Stimulated activated CD4-positive, alpha-beta T cell treated with anti-CD3 and anti-CD28 coated beads, Interleukin-15, amount 100 ng/mL, for 48 hours (primary cell): ENCODE measurements at regions not wholly inside any gene's neighbourhood (a gene's known extent, or its start where the extent isn't known, plus 50 kb on each side); places are given as distances from the start of the nearest gene placed in this dataset.
"Not testable (repeated sequence)": the region's sequence is repeated elsewhere in the genome, so short reads cannot be mapped to it uniquely, and the experiment has no call there.

Experiments used
- DNase-seq, 2 donors: peaks; one replicate each; pipeline ENCODE4 v3.0.0-alpha.2; 2020; ENCODE audit warnings: low read depth in 2 of 2

DNA sequence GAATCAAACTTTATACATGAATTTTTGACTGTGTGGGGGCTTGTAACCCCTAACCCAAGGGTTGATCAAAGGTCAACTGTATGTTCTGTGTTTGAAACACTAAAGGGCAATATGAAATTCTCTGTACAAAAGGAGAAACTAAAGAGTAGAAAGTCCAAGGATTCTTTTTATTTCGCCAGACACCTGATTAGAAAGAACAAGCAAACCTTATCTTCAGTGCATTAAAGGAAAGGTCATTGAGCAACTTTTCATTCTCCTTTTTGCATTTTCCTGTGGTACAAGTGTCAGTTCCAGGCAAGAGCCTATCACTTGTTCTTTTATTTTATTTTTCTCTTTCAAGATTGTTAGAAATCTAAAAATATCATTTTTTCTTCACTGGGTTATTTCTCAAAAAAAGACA, 430.1 kb upstream of the EPHA3 start:
- no peak for DNase-seq

DNA sequence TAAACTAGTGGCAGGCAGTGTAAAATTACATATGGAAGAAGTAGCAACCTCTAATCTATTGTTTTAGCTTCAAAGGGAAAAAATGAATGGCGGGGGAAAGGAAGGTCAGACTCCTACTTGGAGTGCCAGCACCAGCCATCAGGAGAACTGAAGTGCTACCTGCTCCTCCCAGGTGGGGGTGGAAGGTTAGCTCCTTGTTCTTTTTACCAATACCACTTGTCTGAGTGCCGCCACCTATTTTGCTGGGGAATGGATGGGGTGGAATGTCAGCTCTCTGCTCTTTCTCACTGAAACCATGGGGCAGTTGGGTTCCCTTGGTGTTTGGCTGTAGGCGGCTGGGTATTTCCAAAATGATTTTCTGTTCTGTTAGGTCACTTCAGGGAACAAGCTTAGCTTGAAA, 428.7 kb upstream of the EPHA3 start:
- no peak for DNase-seq

DNA sequence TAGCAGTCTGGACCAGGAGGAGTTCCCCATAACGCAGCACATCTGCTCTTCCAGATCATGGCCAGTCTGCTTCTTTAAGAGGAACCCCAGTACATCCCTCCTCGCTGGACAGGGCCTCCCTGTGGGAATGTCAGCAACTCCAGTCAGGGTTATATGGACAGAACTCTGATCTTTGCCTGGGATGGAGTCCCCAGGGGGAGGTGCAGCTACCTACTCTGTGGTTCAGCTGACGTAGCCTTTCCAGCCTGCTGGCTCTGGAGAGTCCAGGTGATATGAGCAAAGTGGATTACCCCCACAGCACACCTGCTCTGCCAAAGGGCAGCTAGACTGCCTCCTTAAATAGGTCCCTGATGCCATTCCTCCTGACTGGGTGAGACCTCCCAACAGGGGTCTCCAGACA, 417.1 kb upstream of the EPHA3 start:
- DNase-seq: no peak

DNA sequence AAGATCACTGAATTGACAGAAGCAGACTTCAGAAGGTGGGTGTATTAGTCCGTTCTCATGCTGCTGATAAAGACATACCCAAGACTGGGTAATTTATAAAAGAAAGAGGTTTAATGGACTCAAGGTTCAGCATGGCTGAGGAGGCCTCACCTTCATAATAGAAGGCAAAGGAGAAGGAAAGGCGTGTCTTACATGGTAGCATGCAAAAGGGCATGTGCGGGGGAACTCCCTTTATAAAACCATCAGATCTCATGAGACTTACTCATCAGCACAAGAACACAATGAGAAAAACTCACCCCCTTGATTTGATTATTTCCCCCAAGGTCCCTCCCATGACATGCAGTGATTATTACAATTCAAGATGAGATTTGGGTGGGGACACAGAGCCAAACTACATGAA, 416.3 kb upstream of the EPHA3 start:
- DNase-seq: no peak

DNA sequence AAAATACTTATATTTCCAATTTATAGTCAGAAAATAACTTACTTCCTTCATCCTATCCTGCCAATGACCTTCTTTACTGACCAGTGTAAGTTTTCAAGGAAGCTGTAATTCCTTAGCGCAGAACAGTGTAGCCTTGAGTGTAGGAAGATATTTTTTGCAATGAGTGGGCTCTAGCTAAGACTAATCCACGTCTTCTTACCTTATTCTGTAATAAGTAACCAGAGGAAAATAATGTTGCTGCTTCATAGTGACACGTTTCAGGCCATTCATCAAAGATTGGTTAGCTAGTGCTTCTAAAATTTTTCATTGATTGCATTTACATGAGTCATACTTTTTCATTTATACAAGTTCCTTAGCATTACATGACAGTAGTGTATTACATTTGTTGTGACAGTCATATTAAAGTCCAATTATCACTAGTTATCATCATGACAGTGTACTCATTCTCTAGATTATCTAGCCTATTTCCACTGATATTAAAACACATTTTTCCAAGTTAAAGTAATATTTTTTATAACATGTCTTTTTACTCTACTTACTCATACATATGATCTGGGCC, 403.8 kb upstream of the EPHA3 start:
- DNase-seq: no peak

DNA sequence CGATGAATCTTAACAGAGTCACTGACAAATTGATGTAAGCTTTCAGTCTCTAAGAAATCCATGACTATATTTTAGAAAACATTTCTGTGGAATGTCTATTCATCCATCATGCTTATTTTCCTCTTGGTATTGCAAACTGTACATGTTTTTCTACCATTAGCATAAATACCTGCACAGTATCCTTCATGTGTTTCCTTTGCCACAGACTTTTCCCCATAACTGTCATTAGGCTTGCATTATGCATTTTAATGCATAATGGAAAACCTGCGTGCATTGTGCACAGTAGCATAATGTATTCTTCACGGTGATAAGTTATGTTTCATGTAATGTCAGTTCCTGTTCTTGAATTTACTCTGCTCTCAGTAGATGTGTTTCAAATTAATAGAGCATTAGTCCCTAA, 403.1 kb upstream of the EPHA3 start:
- no peak for DNase-seq

DNA sequence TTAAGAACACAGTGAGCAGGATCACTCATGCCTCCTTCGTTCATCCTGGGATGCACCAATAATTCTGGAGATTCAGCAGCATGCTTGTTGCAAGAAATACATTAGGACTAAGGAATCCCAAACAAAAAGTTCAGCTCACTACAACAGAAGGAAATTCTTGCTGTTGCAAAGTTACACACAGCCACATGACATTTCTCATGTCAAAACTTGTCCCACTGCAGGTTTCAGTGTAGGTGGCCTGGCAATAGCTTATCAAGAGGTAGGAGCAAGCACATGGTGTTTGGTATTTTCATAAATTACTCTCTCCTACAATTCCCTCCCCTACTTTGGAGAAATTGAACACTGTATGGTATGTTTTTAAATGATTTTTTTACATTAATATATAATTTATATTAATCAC, 399.6 kb upstream of the EPHA3 start:
- no peak for DNase-seq

DNA sequence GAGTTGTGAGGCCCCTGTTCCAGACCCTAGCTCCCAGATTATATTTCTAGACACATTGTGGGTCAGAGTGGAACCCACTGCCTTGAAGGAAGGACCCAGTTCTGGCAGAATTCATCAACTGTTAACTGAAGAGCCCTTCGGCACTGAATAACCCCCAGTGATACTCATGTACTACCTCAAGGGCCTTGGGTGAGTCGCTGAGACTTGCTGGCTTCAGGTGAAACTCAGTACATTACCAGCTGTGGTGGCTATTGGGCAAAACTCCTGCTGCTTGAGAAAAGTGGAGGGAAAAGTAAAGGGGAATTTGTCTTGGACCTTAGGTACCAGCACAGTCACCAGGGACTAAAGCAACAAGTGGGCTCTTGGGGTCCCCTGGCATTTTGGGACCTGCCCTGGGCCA, 394.9 kb upstream of the EPHA3 start:
- DNase-seq: no peak

DNA sequence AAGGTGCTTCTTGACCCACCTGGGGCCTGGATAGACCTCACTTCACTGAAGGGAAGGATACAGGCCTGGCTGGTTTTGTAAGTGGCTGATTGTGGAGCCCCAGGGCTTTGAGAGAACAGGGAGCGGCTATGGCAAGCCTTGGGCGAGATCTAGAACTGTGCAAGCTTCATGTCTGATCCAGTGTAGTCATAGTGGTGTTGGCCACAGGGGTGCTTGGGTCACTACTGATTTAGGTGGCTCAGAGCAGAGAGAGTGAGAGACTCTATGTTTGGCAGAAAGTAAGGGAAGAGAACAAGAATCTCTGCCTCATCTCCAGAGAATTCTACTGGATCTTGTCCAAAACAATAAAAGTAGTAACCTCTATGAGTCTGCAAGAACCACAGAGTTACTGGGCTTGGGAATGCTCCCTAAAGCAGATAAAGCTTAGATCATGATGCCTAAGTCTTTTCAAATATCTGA, 394.2 kb upstream of the EPHA3 start:
- no peak for DNase-seq

DNA sequence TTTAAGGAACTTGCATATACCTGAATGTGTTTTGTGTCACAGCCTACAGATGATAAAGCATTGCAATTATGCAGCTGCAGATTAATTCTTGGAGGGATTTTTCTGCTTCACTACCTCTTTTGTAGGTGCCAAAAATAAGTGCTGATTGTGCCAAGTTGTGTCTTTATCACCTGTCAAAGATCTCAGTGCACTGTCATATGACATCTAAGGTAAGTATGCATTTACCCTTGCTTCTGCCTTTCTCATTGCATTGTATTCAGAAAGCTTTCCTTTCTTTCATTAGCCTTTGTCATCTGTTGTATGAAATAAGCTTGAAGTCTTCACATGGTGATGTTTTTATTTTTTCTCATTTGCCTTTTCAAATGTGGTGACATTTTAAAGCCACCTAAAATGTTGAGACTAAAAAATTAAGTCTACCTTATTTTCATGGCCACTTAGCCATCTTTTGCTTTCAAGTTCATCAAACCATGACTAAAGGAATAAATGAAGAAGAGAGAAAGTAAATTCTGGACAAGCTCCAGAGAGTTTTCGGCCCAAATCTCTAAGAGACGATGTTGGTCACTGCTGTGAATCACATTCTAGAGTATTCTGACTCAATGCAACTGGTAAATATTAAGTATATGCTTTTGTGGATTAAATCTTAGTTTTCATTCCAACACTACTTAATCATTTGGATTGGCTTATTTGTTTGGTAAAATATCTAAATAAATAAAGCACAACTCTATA, 381.8 kb upstream of the EPHA3 start:
- no peak for DNase-seq

DNA sequence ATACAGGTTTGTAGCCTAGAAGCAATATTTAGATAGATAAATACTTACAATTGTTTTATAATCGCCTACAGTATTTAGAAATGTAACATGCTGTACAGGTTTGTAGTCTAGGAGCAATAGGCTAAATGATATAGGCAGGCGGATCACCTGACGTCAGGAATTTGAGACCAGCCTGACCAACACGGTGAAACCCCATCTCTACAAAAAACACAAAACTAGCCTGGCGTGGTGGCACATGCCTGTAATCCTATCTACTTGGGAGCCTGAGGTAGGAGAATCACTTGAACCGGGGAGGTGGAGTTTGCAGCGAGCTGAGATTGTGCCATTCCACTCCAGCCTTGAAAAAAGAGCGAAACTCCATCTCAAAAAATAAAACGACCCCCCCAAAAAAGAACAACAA, 375.2 kb upstream of the EPHA3 start:
- DNase-seq: no peak

DNA sequence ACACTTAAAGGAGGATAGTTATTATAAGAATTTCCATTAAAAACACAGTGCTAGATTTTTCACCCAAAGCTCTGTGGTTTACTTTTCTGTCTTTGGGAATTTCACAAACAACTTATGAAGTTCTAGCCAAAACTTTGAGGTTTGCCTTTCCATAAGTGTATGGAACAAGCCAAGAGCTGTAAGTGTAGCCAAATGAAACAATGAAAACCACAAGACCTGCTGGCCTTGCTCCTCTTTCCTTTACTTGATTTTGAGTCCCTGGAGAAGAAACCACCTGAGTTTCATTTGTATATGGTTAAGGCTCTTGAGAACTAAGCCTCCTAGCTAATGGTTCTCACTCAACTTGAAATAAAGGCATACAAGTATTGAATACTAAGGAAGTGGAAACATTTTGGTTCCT, 365.3 kb upstream of the EPHA3 start:
- no peak for DNase-seq

DNA sequence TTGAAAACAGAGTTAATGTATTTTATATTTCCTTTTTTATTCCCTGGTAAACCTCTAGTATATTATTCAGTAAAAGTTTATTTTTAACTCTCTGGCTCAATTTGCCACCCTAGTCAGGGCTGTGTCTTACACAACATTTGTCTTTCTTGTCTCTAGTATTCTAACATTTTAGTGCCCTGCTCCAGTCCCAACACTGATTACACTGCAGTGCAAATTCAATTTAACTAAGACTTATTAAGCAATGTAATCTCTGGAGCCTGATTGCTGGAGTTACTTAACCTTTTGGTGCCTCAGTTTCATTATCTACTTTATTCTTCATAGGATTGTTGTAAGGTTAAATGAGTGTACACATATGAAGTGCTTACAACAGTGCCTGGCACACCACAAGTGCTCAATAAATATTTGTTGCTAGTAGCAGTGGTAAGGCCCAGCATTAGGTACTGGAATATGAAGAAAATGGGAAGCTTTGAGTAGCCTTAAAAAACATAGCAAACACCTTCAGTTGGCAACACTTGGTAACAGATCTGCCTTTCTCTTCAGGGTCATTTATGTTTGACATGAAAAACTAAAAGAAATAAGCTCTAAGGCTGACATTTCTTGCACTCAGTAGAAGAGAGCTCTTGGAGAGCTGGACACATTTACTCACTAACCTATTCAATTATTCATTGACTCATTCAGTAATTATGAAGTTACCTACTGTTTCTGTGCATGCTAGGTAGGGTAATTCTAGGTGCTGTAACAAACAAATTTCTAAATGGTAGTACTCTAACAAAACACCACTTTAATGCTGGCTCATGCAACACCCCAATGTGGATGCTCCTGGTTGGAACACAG, 364.5 kb upstream of the EPHA3 start:
- DNase-seq: no peak

DNA sequence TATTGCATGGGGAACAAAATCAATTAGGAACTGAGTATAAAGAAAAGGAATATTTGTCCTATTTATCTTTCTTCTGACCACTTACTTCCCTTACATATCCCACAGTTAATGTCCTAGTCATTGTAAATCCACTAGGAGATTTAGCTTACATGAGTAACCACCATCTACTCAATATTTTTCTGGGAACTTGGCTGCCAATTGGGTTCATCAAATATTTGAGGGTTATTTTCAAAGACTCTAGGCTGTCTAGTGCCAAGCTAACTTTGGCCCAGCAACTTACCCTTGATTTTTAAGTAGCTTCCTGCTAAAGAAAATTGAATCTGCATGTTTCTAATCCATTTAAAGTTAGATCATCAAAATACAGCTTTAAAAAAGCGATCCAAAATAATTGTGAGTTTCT, 362.5 kb upstream of the EPHA3 start:
- no peak for DNase-seq

DNA sequence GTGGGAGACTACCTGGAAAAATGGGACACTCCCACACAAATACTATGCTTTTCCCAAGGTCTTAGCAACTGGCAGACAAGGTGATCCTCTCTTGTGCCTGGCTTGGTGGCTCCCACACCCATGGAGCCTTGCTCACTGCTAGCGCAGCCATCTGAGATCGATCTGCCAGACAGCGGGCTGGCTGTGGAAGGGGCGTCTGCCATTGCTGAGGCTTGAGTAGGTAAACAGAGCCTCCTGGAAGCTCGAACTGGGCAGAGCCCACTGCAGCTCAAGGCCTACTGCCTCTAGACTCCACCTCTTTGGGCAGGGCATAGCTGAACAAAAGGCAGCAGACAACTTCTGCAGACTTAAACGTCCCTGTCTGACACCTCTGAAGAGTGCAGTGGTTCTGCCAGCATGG, 360.3 kb upstream of the EPHA3 start:
- DNase-seq: not testable (repeated sequence)

DNA sequence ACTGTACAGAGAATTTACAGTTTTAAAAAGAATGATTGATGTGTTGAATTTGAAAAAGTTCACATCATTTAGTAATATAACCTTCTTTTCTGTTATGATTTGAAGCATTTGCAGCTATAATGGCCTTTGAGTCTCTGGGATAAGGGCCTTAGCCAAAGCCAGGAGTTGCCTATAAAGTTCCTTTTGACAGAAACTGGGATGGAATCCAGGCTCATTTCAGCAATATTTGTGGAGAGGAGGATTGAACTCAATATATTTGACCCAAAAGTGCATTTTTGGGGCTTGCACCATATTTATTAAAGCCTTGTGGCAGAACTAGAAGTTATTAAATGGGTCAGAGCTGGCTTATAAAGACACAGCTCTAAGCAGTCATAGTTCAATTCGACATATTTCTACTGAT, 348.7 kb upstream of the EPHA3 start:
- DNase-seq: no peak

DNA sequence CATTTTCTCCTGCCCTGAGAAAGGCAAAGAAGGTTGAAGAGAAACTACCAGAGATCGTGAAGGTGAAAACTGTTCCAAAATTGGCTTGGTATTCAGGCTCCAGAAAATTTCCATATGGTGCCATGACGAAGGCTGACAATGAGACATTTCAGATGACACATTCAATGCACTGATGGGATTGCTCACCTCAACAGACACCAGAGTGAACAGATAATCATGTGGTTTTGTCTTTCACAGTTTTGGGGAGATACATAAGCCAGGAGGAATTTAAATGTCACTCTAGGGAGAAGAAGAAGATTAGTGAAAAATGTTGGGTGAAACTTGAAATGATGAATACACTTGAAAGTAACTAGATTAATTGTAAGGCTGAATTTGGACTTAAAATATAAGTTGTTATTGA, 339.7 kb upstream of the EPHA3 start:
- DNase-seq: no peak

DNA sequence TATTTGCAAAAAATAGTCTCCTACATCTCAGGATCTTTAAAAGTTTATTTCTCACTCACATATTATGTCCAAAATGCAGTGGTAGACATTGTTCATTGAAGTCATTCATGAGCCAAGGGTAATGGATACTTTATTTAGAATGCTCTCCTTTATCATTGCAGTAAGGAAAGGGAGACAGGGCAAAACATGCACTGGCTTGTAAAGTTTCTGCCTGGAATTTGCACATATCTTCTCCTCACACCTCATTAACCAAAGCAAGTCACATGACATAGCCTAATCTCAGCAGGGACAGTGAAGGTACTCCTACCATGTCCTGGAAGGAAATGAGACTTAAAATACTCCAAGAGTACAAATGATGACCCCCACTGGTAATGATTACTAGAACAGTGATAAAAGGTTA, 333.7 kb upstream of the EPHA3 start:
- no peak for DNase-seq

DNA sequence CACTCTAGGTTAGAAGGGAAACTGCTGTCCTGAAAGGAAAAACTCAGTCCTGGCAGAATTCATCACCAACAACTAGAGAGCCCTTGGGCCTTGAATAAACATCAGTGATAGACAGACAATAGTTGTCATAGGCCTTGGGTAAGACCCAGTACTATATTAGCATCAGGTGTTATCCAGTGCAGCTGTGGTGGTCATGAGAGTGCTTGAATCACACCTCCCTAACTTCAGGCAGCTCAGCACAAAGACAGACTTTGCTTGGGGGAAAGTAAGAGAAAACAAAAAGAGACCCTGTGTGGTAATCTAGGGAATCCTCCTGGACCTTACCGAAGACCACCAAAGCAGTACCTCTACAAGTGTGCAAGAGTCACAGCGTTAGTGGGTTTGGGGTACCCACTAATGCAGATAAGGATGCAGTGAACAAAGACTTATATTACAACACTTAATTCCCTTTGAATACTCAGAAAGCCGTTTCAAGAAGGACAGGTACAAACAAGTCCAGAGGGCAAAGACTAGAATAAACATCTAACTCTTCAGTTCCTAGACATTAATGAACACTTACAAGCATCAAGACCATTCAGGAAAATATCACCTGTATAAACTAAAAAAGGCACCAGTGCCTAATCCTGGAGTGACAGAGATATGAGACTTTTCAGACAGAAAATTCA, 332.3 kb upstream of the EPHA3 start:
- no peak for DNase-seq

DNA sequence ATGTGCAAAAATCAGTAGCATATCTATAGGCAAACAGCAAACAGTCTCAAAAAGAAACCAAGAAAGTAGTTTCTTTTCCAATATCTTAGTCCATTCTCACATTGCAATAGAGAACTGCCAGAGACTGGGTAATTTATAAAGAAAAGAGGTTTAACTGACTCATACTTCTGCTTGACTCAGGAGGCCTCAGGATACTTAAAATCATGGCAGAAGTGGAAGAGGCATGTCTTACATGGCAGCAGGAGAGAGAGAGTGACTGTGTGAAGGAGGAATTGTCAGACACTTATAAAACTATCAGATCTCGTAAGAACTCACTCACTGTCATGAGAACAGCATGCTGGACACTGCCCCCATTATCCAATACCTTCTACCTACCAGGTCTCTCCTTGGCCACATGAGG, 327.9 kb upstream of the EPHA3 start:
- no peak for DNase-seq

DNA sequence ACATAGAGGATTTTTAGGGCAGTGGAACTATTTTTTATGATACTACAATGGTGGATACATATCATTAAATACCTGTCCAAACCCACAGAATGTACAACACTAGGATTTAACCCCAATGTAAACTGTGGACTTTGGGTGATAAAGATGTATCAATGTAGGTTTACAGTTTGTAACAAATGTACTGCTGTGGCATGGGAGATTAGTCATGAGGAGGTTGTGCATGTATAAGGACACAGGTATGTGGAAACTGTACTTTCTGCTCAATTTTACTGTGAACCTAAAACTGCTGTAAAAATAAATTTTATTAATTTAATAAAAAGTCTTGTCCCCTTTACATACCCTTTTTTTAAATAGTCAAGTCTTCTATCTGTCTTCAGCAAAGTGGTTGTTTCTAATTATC, 322.5 kb upstream of the EPHA3 start:
- no peak for DNase-seq

DNA sequence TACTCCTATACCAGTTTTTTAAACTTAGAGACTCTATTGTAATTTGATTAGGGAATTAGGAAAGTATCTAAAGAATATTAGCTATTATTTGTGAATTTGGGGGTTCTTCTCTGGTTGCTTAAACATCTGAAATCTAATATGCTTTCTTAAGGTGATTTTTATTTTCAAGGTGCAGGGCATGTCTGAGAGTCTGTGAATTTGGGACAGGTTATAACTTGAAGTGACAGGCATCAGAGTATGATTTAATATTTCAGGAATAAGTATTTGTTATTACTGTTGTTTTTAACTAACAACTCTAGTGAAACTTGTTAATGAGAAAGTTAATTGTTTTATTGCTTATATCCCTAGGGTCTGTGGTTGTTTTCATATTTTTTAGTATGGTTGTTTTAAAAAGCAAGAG, 321.6 kb upstream of the EPHA3 start:
- DNase-seq: no peak

DNA sequence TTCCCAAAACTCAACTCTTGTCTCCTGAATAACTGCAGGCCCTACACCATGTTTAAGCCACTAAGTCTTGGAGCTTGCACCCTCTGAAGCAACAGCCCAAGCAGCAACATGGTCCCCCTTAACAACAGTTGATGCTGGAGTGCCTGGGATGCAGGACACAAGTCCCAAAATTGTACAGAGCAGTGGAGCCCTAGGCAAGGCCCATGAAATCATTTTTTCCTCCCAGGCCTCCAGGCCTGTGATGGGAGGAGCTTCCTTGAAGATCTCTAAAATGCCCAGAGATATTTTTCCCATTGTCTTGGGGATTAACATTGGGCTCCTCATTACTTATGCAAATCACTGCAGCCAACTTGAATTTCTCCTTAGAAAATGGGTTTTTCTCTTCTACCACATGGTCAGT, 311.9 kb upstream of the EPHA3 start:
- DNase-seq: no peak
